ENCODE measurements at regions not wholly inside any gene's neighbourhood (a gene's known extent, or its start where the extent isn't known, plus 50 kb on each side); places are given as distances from the start of the nearest gene placed in this dataset.

GRCh38 chr18:56509656-56510055, 128.7 kb downstream of the TXNL1 start:
- Histone ChIP-seq H3K27ac (ENCODE audit: low read length) (no peak overlapping the region), H3K27me3 (replicated peaks in 1 of 2; ENCODE audit: control insufficient read depth in 2 of 2, extremely low read depth in 1 of 2, insufficient read depth in 2 of 2, low read length in 1 of 2) (no peaks in the 10 kb centered on the region), H3K4me1 (ENCODE audit: control insufficient read depth in 1 of 2, extremely low read depth in 1 of 2, insufficient read depth in 2 of 2, low read length in 2 of 2) (no peaks in the 10 kb centered on the region), H3K36me3 (ENCODE audit: control insufficient read depth in 2 of 2, extremely low read depth in 1 of 2, insufficient read depth in 1 of 2, low read length in 1 of 2) (no peaks in the 10 kb centered on the region), H3K4me3 (ENCODE audit: control insufficient read depth in 1 of 2, extremely low read depth in 1 of 2, low read length in 1 of 2) (no peak overlapping the region), H3K9me3 (no peaks in the 10 kb centered on the region)
- ChIA-PET CTCF (no interaction called here), POLR2A (no interaction called here)
- Mint-ChIP-seq H3K27ac (no peak overlapping the region), H3K4me1 (no peaks in the 10 kb centered on the region), H3K27me3 (no peaks in the 10 kb centered on the region), H3K36me3 (no peaks in the 10 kb centered on the region), H3K9me3 (no peaks in the 10 kb centered on the region), H3K4me3 (no peak overlapping the region)
- WGBS (ENCODE audit: insufficient coverage), result 100% methylated on average over 2 of the region's 3 CpGs
- no peak for ATAC-seq (replicated peaks in 1 of 4)
- no peak for DNase-seq

DNA sequence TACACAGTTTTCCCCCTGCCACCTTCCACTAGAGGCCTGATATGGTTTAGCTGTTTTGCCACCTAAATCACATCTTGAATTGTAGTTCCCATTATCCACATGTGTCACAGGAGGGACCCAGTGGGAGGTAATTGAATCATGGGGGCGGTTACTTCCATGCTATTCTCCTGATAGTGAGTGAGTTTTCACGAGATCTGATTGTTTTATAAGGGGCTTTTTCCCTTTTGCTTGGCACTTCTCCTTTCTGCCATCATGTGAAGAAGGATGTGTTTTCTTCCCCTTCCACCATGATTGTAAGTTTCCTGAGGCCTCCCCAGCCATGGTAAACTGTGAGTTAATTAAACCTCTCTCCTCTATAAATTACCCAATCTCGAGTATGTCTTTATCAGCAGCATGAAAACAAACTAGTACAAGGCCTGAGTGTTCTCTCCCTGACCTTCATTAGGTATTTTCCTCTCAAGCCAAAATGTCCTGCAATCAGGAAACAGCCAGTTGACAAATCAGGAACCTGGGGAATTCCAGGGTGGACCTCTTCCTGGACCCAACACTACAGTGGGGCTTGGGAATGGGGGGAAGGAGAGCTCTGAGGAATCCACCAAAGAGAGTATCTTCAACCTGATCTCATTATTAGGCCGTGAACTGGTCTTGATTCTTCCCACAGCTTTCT, 129.9 kb downstream of the TXNL1 start:
- H3K9me3 Mint-ChIP-seq, result no peaks in the 10 kb centered on the region
- CTCF ChIA-PET, result no interaction called here
- H3K27ac ChIP-seq (ENCODE audit: low read length), result no peak overlapping the region

GRCh38 chr18:56505971-56506370, 132.4 kb downstream of the TXNL1 start:
- H3K4me1 ChIP-seq (ENCODE audit: control insufficient read depth in 1 of 2, extremely low read depth in 1 of 2, insufficient read depth in 2 of 2, low read length in 2 of 2), result no peaks in the 10 kb centered on the region
- Mint-ChIP-seq H3K9me3 (no peaks in the 10 kb centered on the region), H3K36me3 (no peaks in the 10 kb centered on the region), H3K27ac (no peak overlapping the region), H3K4me1 (no peaks in the 10 kb centered on the region), H3K27me3 (peaks cover 0 to 8% of the 10 kb centered on the region in 2 donors), H3K4me3 (no peak overlapping the region)
- no peaks in the 10 kb centered on the region for H3K27me3 ChIP-seq (replicated peaks in 1 of 2; ENCODE audit: control insufficient read depth in 2 of 2, extremely low read depth in 1 of 2, insufficient read depth in 2 of 2, low read length in 1 of 2)
- CTCF ChIA-PET, result no interaction called here
- ATAC-seq (replicated peaks in 1 of 4) (no peak), DNase-seq (no peak)
- POLR2A ChIA-PET, result no interaction called here
- H3K4me3 ChIP-seq (ENCODE audit: control insufficient read depth in 1 of 2, extremely low read depth in 1 of 2, low read length in 1 of 2), result no peak overlapping the region
- no peak overlapping the region for H3K27ac ChIP-seq (ENCODE audit: low read length)
- no peaks in the 10 kb centered on the region for H3K9me3 ChIP-seq
- no peaks in the 10 kb centered on the region for H3K36me3 ChIP-seq (ENCODE audit: control insufficient read depth in 2 of 2, extremely low read depth in 1 of 2, insufficient read depth in 1 of 2, low read length in 1 of 2)

More for the DNA sequence above, 129.9 kb downstream of the TXNL1 start:
- H3K27me3 ChIP-seq (replicated peaks in 1 of 2; ENCODE audit: control insufficient read depth in 2 of 2, extremely low read depth in 1 of 2, insufficient read depth in 2 of 2, low read length in 1 of 2), result no peaks in the 10 kb centered on the region
- Mint-ChIP-seq H3K4me3 (no peak overlapping the region), H3K27me3 (peaks cover 0 to 5% of the 10 kb centered on the region in 2 donors), H3K4me1 (no peaks in the 10 kb centered on the region), H3K36me3 (no peaks in the 10 kb centered on the region), H3K27ac (no peak overlapping the region)
- no peak overlapping the region for H3K4me3 ChIP-seq (ENCODE audit: control insufficient read depth in 1 of 2, extremely low read depth in 1 of 2, low read length in 1 of 2)
- no peaks in the 10 kb centered on the region for H3K4me1 ChIP-seq (ENCODE audit: control insufficient read depth in 1 of 2, extremely low read depth in 1 of 2, insufficient read depth in 2 of 2, low read length in 2 of 2)
- no peak for ATAC-seq (replicated peaks in 1 of 4)
- POLR2A ChIA-PET, result no interaction called here
- DNase-seq, result no peak
- no peaks in the 10 kb centered on the region for H3K36me3 ChIP-seq (ENCODE audit: control insufficient read depth in 2 of 2, extremely low read depth in 1 of 2, insufficient read depth in 1 of 2, low read length in 1 of 2)
- WGBS (ENCODE audit: insufficient coverage), result 57% methylated on average over 1 of the region's 4 CpGs
- H3K9me3 ChIP-seq, result no peaks in the 10 kb centered on the region

DNA sequence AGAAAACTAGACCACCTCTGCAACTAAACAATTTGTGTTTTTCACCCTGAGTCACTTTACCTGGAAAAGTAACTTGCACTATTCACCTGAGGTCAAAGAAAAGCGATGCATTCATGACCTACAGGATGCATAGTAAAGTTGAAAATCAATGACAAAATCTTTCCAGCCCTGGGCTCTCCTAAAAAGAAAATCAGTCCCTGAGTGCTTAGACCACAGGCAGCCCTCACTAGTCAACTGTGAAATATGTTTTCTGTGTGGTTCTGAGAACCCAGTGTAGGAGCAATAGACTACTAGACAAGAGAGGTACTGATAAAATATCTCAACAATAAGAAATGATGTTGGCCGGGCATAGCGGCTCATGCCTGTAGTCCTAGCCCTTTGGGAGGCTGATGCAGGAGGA, 133.1 kb downstream of the TXNL1 start:
- ATAC-seq (replicated peaks in 1 of 4) (no peak), DNase-seq (no peak)
- Histone ChIP-seq H3K27me3 (replicated peaks in 1 of 2; ENCODE audit: control insufficient read depth in 2 of 2, extremely low read depth in 1 of 2, insufficient read depth in 2 of 2, low read length in 1 of 2) (no peaks in the 10 kb centered on the region), H3K36me3 (ENCODE audit: control insufficient read depth in 2 of 2, extremely low read depth in 1 of 2, insufficient read depth in 1 of 2, low read length in 1 of 2) (no peaks in the 10 kb centered on the region), H3K9me3 (no peaks in the 10 kb centered on the region), H3K4me1 (ENCODE audit: control insufficient read depth in 1 of 2, extremely low read depth in 1 of 2, insufficient read depth in 2 of 2, low read length in 2 of 2) (no peaks in the 10 kb centered on the region), H3K27ac (ENCODE audit: low read length) (no peak overlapping the region), H3K4me3 (ENCODE audit: control insufficient read depth in 1 of 2, extremely low read depth in 1 of 2, low read length in 1 of 2) (no peak overlapping the region)
- Mint-ChIP-seq H3K36me3 (no peaks in the 10 kb centered on the region), H3K9me3 (no peaks in the 10 kb centered on the region), H3K4me3 (no peak overlapping the region), H3K27me3 (peaks cover 0 to 8% of the 10 kb centered on the region in 2 donors), H3K27ac (no peak overlapping the region), H3K4me1 (no peaks in the 10 kb centered on the region)
- WGBS (ENCODE audit: insufficient coverage), result no CpG with 5 or more reads among the region's 3 CpGs
- CTCF ChIA-PET, result no interaction called here
- POLR2A ChIA-PET, result no interaction called here

- H3K9me3 ChIP-seq, result no peaks in the 10 kb centered on the region
- H3K4me1 ChIP-seq (ENCODE audit: control insufficient read depth in 1 of 2, extremely low read depth in 1 of 2, insufficient read depth in 2 of 2, low read length in 2 of 2), result no peaks in the 10 kb centered on the region
- no peak overlapping the region for H3K4me3 ChIP-seq (ENCODE audit: control insufficient read depth in 1 of 2, extremely low read depth in 1 of 2, low read length in 1 of 2)
- ChIA-PET POLR2A (no interaction called here), CTCF (no interaction called here)
- Mint-ChIP-seq H3K9me3 (no peaks in the 10 kb centered on the region), H3K27ac (no peak overlapping the region), H3K27me3 (peaks cover 0 to 8% of the 10 kb centered on the region in 2 donors), H3K4me1 (no peaks in the 10 kb centered on the region), H3K4me3 (no peak overlapping the region), H3K36me3 (no peaks in the 10 kb centered on the region)
- no CpG with 5 or more reads among the region's 3 CpGs for WGBS (ENCODE audit: insufficient coverage)
- DNase-seq (no peak), ATAC-seq (replicated peaks in 1 of 4) (no peak)
- H3K27ac ChIP-seq (ENCODE audit: low read length), result no peak overlapping the region
- H3K27me3 ChIP-seq (replicated peaks in 1 of 2; ENCODE audit: control insufficient read depth in 2 of 2, extremely low read depth in 1 of 2, insufficient read depth in 2 of 2, low read length in 1 of 2), result no peaks in the 10 kb centered on the region
- no peaks in the 10 kb centered on the region for H3K36me3 ChIP-seq (ENCODE audit: control insufficient read depth in 2 of 2, extremely low read depth in 1 of 2, insufficient read depth in 1 of 2, low read length in 1 of 2)
Observed at GRCh38 chr18:56501896-56502295, 136.5 kb downstream of the TXNL1 start.

GRCh38 chr18:56495884-56496283, 142.5 kb downstream of the TXNL1 start:
- H3K9me3 ChIP-seq, result no peaks in the 10 kb centered on the region
- H3K4me3 ChIP-seq (ENCODE audit: control insufficient read depth in 1 of 2, extremely low read depth in 1 of 2, low read length in 1 of 2), result no peak overlapping the region
- Mint-ChIP-seq H3K9me3 (no peaks in the 10 kb centered on the region), H3K4me3 (no peak overlapping the region), H3K27ac (no peak overlapping the region), H3K36me3 (no peaks in the 10 kb centered on the region), H3K4me1 (no peaks in the 10 kb centered on the region), H3K27me3 (peaks cover 1 to 5% of the 10 kb centered on the region in 2 donors)
- no peak for DNase-seq
- no peak overlapping the region for H3K27ac ChIP-seq (ENCODE audit: low read length)
- CTCF ChIA-PET, result no interaction called here
- no peaks in the 10 kb centered on the region for H3K36me3 ChIP-seq (ENCODE audit: control insufficient read depth in 2 of 2, extremely low read depth in 1 of 2, insufficient read depth in 1 of 2, low read length in 1 of 2)
- POLR2A ChIA-PET, result no interaction called here
- H3K4me1 ChIP-seq (ENCODE audit: control insufficient read depth in 1 of 2, extremely low read depth in 1 of 2, insufficient read depth in 2 of 2, low read length in 2 of 2), result no peaks in the 10 kb centered on the region
- ATAC-seq (replicated peaks in 1 of 4), result no peak
- 94% methylated on average over 3 of the region's 3 CpGs for WGBS (ENCODE audit: insufficient coverage)
- no peaks in the 10 kb centered on the region for H3K27me3 ChIP-seq (replicated peaks in 1 of 2; ENCODE audit: control insufficient read depth in 2 of 2, extremely low read depth in 1 of 2, insufficient read depth in 2 of 2, low read length in 1 of 2)

DNA sequence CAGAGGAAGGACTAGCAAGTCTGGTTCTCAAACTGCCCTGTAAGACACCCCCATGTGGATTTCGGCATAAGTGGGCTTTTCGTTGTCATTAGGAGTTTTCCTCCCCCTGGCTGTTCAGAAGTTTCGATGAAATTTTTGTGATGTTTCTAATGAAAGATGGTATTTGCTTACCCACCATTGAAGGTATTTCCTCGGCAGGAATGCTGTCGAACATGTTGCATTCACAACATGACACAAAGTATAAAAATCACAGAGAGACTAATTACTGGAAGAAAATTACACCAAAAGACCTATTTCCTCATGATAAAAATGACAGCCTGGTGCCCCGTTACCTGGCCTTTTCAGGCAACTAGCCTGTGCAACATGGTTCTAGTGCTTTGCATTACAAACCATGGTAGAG, 144.9 kb downstream of the TXNL1 start:
- 90% methylated on average over 2 of the region's 6 CpGs for WGBS (ENCODE audit: insufficient coverage)
- no peak for ATAC-seq (replicated peaks in 1 of 4)
- Mint-ChIP-seq H3K4me3 (no peak overlapping the region), H3K27me3 (peaks cover 1 to 5% of the 10 kb centered on the region in 2 donors), H3K4me1 (no peaks in the 10 kb centered on the region), H3K9me3 (no peaks in the 10 kb centered on the region), H3K36me3 (no peaks in the 10 kb centered on the region), H3K27ac (no peak overlapping the region)
- H3K36me3 ChIP-seq (ENCODE audit: control insufficient read depth in 2 of 2, extremely low read depth in 1 of 2, insufficient read depth in 1 of 2, low read length in 1 of 2), result no peaks in the 10 kb centered on the region
- no peak overlapping the region for H3K4me3 ChIP-seq (ENCODE audit: control insufficient read depth in 1 of 2, extremely low read depth in 1 of 2, low read length in 1 of 2)
- no peak overlapping the region for H3K27ac ChIP-seq (ENCODE audit: low read length)
- CTCF ChIA-PET, result no interaction called here
- POLR2A ChIA-PET, result no interaction called here
- DNase-seq, result no peak
- no peaks in the 10 kb centered on the region for H3K4me1 ChIP-seq (ENCODE audit: control insufficient read depth in 1 of 2, extremely low read depth in 1 of 2, insufficient read depth in 2 of 2, low read length in 2 of 2)
- H3K27me3 ChIP-seq (replicated peaks in 1 of 2; ENCODE audit: control insufficient read depth in 2 of 2, extremely low read depth in 1 of 2, insufficient read depth in 2 of 2, low read length in 1 of 2), result no peaks in the 10 kb centered on the region
- no peaks in the 10 kb centered on the region for H3K9me3 ChIP-seq
